AG09309 (cell line): ENCODE measurements at regions not wholly inside any gene's neighbourhood (a gene's known extent, or its start where the extent isn't known, plus 50 kb on each side); places are given as distances from the start of the nearest gene placed in this dataset.
A peak's percentile ranks its signal among the peaks of the same experiment; 100 is the strongest.

ENCODE experiments used
- DNase-seq: peaks from one replicate; pipeline ENCODE4 v3.0.0-alpha.2; 2010; ENCODE audit warnings: low read depth
- H3K4me3 ChIP-seq: 2 replicates; pipeline ENCODE4 v1.5.1; 2011; ENCODE audit warnings: mild to moderate bottlenecking, low read depth, low read length, moderate library complexity; ENCODE audit not compliant: control insufficient read depth
- TF ChIP-seq, protein P1 (sequence below): IDR thresholded peaks from 2 replicates; pipeline ENCODE4 v1.5.1; 2011; ENCODE audit warnings: mild to moderate bottlenecking, low read depth, low read length, inconsistent platforms; ENCODE audit not compliant: insufficient read depth, control insufficient read depth; ENCODE audit errors: missing control alignments

DNA sequence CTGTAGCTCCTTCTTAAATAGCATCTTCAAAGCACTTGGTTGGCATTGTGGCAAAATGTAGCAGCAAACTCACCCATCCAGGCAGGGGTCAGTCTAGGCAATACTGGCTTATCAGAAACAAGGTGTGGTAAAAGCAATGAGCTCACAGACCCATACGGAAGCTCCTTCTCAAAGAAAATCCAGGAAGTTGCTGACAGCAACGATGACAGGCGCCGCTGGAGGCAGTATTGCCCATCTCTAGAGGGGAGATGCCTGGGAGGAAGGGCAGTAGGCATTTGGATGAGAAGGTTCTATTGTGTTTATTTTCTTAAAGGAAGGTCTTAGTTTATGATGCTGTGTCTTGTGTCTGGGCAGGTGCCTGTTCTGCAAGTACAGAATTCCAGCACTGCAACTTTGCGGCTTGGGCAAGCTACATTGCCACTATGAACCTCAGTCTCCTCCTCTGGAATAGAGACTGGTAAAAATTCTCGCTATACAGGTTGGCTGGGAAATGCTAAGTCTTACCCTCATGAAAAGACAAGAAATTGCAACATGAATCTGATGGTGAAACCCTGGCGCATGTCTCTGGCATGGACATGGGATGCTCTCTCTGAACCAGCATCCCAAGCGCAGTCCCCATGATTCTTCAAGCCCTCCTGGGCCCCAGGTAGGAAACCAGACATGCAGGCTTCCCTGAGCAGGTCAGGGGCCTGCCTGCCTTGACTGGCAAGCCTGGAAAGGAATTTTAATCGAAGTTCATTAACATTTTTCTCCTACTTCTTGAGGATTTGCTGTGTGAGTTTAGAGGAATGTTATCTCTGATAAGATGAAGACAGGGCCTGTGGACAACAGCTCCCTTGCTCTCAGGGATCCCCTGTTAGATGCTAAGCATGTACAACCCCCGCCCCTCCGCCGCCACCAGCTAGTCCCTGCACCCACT lies 156.0 kb downstream of the TFCP2L1 start:
- TF ChIP-seq, protein P1, sequence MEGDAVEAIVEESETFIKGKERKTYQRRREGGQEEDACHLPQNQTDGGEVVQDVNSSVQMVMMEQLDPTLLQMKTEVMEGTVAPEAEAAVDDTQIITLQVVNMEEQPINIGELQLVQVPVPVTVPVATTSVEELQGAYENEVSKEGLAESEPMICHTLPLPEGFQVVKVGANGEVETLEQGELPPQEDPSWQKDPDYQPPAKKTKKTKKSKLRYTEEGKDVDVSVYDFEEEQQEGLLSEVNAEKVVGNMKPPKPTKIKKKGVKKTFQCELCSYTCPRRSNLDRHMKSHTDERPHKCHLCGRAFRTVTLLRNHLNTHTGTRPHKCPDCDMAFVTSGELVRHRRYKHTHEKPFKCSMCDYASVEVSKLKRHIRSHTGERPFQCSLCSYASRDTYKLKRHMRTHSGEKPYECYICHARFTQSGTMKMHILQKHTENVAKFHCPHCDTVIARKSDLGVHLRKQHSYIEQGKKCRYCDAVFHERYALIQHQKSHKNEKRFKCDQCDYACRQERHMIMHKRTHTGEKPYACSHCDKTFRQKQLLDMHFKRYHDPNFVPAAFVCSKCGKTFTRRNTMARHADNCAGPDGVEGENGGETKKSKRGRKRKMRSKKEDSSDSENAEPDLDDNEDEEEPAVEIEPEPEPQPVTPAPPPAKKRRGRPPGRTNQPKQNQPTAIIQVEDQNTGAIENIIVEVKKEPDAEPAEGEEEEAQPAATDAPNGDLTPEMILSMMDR, result peak; percentile 50
- H3K4me3 ChIP-seq, result no peak overlapping the region
- DNase-seq, result no peak

DNA sequence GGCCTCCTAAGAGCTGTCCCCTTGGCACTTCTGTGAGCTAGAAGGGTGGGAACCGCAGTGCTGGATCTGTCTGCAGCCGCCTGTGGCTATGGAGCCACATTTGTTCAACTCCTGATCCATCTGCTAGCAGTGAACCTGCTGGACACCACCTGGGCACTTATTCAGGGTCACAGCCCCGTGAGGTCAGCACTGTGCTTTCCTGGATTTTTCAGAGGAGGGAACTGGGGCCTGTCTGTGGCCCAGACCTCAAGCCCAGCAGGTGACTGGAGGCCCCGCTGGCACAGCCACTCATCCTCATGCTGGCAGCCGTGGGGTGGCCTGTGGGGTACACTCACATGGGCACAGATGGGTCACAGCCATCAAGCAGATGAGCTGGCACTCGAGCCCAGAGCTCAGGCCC lies 155.3 kb downstream of the TFCP2L1 start:
- TF ChIP-seq, protein P1, result no peak
- no peak overlapping the region for H3K4me3 ChIP-seq
- DNase-seq, result no peak

DNA sequence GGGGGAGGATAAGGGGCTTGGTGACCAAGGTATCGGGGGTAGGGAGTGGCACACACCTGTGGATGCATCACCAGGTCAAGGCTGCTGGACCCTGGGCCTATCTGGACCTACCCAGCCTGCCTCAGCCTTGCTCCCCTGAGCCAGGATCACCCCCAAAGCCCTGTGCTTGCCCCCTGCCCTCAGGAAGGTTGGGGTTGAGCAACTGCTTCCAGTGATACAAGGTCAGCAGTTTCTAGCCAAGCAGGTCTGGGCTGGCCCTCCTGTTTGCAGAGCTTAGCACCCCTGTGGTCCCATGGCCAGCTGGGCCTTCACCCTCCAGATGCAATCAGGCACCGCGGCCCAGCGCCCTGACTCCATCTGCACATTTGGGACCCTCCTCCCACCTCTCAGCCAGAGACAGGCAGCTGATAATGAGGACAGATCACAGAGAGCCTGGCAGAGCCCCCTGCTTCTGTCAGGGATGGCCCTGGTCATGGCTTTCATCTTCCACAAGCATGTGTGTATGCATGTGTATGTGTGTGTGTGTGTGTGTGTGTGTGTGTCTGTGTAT lies 154.6 kb downstream of the TFCP2L1 start:
- TF ChIP-seq, protein P1, result no peak
- no peak overlapping the region for H3K4me3 ChIP-seq
- DNase-seq, result no peak

DNA sequence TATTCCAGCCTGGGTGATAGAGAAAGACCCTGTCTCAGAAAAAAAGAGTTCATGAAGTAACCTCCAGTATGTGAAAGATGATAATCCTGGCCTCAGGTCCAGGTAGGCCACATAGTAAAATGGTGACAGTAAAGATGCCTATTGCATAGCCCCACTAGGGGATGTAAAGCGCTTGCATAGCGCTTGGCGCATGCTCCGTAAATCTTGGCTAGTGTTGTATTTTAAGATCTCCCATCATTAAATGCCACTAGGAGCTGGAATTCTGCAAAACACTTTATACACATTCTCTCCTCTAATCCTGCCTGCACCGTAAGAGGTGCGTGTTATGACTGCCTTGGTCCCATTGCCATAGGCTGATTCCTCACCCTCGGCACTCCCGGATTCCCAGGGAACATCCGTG lies 153.6 kb downstream of the TFCP2L1 start:
- TF ChIP-seq, protein P1, result no peak

DNA sequence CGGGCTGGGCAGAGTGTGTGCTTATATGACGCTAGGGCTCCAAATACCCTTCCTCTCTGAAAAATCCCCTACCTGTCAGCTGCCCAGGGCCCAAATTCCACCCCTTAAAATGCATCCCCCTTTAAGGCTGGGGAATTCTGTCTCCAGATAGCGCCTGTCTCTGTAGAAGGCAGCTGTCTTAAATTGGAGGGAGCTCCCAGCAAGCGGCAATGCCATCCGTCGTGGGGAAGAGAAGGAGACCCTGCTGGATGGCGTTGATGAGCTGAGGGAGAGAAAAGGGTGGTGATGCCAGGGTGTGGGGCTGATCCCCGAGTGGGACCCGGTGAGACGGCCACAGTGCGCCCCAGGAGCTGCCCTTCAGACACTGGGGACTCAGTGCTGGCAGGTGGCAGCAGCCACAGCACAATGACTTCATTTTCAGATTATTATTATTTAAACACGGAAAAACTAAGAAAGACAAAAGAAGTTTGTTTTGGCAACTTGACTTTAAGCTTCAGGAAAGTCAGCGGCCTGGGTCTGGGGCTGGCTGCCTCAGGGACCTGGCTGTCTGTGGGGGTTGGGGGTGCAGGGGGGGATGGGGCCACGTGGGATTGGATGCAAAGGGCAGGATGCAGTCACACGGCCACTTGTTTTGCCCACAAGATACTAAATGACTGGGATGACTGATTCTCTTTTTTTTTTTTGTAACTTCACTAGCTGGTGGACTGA lies 152.8 kb downstream of the TFCP2L1 start:
- H3K4me3 ChIP-seq, result no peak overlapping the region
- TF ChIP-seq, protein P1, result no peak
- DNase-seq, result no peak

More for the DNA sequence above, 153.6 kb downstream of the TFCP2L1 start:
- DNase-seq, result no peak
- no peak overlapping the region for H3K4me3 ChIP-seq

DNA sequence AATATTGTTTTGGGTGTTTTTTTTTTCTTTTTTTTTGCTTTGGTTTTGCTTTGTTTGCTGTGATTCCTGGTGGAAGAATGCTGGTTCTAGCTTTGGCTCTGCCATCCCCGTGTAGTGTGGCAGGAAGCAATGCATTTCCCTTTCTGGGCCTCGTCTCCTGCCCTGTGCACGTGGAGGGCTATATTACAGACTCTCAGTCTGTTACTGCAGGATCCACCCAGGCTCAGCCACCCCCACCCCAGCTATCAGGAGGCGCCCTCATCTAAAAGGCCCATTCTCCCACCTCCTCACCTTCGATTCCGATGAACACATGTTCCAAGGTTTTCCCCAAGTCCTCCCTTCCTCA lies 152.3 kb downstream of the TFCP2L1 start:
- H3K4me3 ChIP-seq, result no peak overlapping the region
- TF ChIP-seq, protein P1, result no peak
- DNase-seq, result no peak
